Activated T-cell treated with anti-CD3 and anti-CD28 coated beads, Interleukin-2, amount 50 U/mL, for 1 hour (primary cell): ENCODE measurements at regions not wholly inside any gene's neighbourhood (a gene's known extent, or its start where the extent isn't known, plus 50 kb on each side); places are given as distances from the start of the nearest gene placed in this dataset.

Experiments used
- DNase-seq: peaks from one replicate; pipeline ENCODE4 v3.0.0-alpha.2; 2020

DNA sequence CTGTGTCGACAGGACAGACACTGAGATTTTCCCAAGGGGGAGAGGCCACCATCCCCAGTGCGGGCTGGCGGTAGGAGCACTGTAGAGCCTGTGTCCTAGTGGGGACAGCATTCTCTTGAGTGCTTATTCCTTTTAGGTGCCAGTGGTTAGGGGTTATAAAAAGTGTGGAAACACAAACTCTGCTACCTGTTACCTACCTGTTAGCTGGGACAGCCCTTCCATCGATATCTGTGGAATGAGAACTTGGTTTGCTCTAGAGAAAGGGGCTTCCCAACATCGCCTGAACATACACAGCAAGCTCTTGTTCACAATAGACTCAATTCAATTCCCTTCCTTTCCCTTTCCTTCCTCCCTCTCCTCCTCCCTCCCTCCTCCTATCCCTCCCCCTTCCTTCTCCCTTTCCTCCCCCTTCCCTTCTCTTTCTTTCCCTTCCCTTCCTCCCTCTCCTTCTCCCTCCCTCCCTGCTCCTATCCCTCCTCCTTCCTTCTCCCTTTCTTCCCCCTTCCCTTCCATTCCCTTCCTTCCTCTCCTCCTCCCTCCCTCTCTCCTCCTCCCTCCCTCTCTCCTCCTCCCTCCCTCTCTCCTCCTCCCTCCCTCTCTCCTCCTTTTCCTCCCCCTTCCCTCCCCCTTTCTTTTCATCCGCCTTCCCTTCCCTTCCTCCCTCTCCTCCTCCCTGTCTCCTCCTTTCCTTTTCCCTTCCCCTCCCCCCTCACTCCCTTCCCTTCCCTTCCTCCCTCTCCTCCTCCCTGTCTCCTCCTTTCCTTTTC lies 188.5 kb downstream of the URI1 start:
- DNase-seq, result no peak

DNA sequence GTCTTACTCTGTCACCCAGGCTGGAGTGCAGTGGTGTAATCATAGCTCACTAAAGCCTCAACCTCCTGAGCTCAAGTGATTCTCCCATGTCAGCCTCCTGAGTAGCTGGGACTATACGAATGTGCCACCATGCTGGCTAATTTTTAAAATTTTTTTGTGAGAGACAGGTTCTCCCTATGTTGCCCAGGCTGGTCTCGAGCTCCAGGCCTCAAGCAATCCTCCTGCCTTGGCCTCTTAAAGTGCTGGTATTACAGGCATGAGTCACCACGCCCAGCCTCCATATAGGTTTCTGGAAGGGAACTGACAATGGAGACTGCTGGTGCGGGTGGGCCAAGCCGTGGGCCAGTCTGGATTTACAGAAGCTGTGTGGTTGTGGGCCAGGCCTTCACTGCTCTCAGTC lies 189.2 kb downstream of the URI1 start:
- DNase-seq, result no peak

GRCh38 chr19:30131722-30132291 lies 189.8 kb downstream of the URI1 start:
- DNase-seq, result no peak

DNA sequence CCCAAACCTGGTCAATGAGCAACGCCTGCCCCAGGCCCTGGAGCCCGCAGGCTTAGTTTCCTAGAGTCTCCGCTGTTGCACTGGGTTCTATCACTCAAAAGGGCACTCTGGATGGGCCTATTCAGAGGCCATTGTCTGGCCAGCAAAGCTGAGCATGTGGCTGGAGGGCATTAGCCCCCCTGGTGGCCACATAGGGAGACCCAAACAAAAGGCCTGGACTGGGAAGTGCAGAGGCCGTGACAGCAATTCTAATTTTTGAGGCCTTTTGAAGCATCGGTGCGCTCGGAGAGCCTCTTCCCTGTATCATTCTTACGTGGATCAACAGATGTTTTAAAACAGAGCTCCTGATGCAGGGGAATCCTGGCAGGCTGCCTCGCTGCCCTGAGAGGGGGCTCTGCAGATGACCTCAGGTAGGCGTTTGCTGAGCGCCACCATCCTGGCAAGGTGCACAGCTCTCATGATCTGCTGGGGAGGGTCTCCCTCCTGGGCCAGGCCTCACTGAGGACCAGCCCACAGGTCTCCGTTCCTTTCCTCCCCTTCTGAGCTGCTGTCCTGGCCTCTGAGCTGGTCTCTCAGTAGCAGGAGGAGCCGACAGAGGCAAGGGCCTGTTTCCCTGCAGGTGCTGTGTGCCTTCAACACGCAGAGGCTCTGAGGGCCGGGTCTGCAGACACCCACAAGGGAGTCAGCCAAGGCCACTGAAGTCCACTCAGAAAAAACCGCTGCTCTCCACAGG lies 190.5 kb downstream of the URI1 start:
- DNase-seq, result no peak

DNA sequence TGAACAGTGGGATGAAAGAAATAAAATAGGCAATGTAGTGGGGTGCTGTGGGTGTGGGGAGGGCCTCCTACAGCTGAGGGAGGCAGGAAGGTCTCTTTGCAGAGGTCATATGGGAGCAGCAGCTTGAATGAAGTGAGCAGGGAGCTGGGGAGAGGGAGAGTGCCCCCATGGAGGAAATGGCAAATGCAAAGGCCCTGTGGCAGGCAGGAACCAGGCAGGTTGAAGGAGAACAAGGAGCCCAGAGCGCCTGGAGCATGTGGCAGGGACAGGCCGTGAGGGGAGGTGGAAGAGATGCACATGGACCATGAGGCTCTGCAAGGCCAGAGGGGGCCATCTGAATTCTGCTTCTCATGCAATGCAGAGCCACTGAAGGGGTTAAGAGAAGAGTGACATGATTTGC lies 191.8 kb downstream of the URI1 start:
- no peak for DNase-seq

DNA sequence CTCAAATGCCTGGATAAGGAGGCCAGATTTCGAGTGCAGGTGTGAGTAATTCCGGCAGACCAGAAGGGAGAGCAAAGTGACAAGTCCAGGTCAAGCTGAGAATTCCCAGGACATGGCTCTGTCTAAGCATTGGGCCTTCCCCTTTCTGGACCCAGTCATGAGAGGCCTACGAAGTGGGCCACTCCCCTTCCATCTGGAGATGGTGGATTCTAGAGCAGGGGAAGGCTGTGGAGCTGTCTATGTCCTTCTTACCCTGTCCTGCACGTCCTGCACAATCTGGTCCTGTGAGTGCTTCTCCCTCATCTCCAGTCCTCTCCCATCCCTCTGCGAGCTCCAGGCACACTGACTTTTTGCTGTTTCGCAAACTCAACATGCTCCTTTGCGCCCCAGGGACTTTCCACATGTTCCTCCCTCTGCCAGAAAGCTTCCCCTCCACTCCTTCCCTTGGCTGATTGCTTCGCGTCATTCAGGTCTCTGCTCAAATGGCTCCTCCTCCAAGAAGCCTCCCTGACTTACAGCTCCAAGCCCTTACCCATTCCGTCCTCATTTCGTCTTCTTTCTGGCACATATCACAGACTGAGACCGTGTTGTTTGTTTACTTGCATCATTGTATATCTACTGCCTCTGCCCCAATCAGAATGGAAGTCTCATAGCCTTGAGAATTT lies 193.2 kb downstream of the URI1 start:
- DNase-seq, result no peak

DNA sequence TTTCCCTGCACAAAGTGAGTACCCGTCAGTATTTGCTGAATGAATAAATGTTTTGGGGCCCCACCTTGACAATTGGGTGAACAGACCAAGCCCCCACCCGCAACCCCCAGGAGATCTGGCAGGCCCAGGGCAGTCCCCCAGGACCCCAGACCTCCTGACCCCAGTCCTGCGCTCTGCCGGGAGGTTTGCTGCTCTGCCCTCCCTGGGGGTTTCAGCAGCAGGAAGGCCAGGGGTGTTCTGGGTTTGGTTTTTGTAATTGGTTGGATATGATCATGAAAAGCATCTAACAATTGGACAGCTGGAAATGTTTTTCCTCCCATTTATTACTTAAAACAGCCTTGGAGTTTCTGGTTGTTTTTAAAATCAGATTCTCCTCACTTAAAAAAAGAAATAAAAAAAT lies 193.8 kb downstream of the URI1 start:
- no peak for DNase-seq

- DNase-seq, result no peak
Measured at GRCh38 chr19:30136611-30137195, 194.7 kb downstream of the URI1 start.

GRCh38 chr19:30137747-30138146 lies 195.7 kb downstream of the URI1 start:
- no peak for DNase-seq

DNA sequence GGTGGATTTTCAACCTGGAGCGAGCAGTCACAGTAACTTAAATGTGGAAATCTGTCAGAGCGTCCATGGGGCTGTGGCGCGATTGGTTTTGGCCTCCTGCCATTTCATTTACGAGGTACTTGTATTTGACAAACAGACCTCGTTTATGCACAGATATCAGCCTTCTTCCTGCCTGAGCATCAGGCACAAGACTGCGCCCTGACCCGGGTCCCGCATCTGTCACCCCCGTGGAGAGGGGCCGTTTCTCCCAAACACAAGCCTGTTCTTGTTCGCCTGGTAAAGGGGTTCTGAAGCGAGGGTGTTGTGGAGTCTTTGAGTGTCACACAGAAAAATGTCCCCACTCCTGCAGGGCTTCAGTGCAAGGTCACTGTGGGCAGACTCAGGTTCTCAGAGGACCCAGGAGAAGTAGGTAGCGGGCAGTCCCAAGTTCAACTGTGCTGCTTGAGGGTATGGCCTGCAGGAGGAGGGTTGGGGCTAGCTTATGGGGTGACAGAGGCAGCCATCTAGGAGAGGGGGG lies 202.3 kb downstream of the URI1 start:
- DNase-seq, result no peak

DNA sequence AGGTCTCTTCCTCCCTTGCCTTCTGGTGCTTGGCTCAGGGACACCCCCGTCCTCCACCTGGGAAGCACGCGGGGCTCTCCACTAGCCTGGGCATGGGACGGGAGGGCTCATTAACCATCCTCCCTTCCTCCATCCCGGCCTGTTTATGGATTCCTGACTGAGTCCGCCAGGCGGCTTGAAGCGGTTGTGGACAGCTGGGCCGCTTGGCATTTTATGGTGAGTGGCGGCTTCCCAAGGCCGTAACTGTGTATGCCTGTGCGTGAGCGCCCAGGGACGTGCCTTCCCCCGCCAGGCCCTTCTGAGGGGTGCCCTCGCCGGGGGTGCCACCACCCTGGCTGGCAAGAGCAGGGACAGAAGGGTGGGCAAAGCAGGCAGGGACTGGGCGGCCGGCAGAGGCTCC lies 202.8 kb downstream of the URI1 start:
- DNase-seq, result no peak

DNA sequence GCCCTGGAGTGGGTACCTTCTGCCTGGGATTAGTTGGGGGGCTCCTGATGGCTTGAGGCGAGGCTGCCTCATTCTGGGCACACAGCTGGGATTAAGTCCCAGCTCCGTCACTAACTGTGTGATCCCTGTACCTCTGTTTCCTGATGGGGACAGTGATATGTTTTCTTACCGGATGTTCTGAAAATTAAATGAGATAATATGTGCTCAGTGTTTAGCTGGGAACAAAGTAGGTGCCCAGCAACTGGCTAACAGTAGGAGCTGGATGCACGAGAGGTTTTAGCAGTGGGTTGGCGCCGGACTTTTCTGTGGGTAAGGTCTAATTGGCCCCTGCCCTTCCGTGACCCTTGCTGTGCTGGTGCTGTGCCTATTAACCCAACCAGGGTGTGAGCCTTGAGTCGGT lies 203.4 kb downstream of the URI1 start:
- DNase-seq, result no peak

- no peak for DNase-seq
Measured at GRCh38 chr19:30146346-30146745, 204.3 kb downstream of the URI1 start.

GRCh38 chr19:30148039-30148790 lies 206.2 kb downstream of the URI1 start:
- DNase-seq, result no peak

GRCh38 chr19:30148803-30149202 lies 206.8 kb downstream of the URI1 start:
- no peak for DNase-seq

GRCh38 chr19:30149300-30149699 lies 207.3 kb downstream of the URI1 start:
- DNase-seq, result no peak

- no peak for DNase-seq
Measured at GRCh38 chr19:30150626-30151025, 208.6 kb downstream of the URI1 start.

DNA sequence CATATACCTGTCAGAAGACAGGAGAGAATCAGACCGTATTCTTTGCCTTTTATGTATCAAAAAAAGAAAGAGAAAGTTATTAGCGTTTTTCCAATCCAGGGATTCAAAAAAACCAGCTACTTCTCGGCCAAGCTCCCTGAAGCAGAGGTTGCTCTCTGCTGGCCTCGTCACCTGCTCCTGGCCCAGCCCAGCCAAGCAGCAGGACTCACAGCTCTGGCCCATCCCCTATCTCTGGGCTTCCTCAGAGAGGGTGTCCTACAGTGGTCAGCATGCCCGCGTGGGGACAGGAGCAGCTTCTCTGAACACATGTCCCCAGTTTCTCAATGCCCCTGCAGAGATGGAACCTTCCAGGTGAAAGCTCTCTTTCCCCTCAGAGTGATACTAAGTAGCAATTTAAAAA lies 209.0 kb downstream of the URI1 start:
- no peak for DNase-seq

GRCh38 chr19:30152510-30153291 lies 210.7 kb downstream of the URI1 start:
- DNase-seq, result no peak

GRCh38 chr19:30153326-30154210 lies 211.5 kb downstream of the URI1 start:
- DNase-seq, result no peak
